Muscle of leg (tissue), 3 donors: ENCODE measurements at regions not wholly inside any gene's neighbourhood (a gene's known extent, or its start where the extent isn't known, plus 50 kb on each side); places are given as distances from the start of the nearest gene placed in this dataset.
A peak's percentile ranks its signal among the peaks of the same experiment; 100 is the strongest.

Experiments
- DNase-seq: peaks from one replicate; pipeline ENCODE4 v3.0.0; 2013
- H3K27ac ChIP-seq: one replicate; pipeline ENCODE4 v1.5.1; 2013; ENCODE audit warnings: mild to moderate bottlenecking, low read length, control low read depth
- H3K27me3 ChIP-seq: one replicate; pipeline ENCODE4 v1.6.1; 2013; ENCODE audit warnings: low read length; ENCODE audit not compliant: control insufficient read depth, insufficient read depth
- H3K36me3 ChIP-seq: one replicate; pipeline ENCODE4 v1.6.1; 2013; ENCODE audit warnings: low read length; ENCODE audit not compliant: control insufficient read depth, insufficient read depth
- H3K4me1 ChIP-seq: one replicate; pipeline ENCODE4 v1.6.1; 2013; ENCODE audit warnings: low read length; ENCODE audit not compliant: control insufficient read depth, insufficient read depth
- H3K4me3 ChIP-seq: one replicate; pipeline ENCODE4 v1.5.1; 2013; ENCODE audit warnings: low read length, control low read depth
- H3K9me3 ChIP-seq: replicated peaks from 2 replicates; pipeline ENCODE4 v1.6.1; 2013; ENCODE audit warnings: low read depth, low read length; ENCODE audit not compliant: control insufficient read depth
- WGBS: methylation state at CpG from one replicate; pipeline ENCODE4 v1.1.5; 2013; ENCODE audit warnings: missing lambda C conversion rate; ENCODE audit not compliant: insufficient coverage; 5-methylcytosine and 5-hydroxymethylcytosine counted together

GRCh38 chr1:199742547-199742946 lies 285.0 kb upstream of the NR5A2 start:
- no peak overlapping the region for H3K4me3 ChIP-seq
- H3K4me1 ChIP-seq: no peaks in the 10 kb centered on the region
- no peaks in the 10 kb centered on the region for H3K36me3 ChIP-seq
- WGBS: 60% methylated on average over 1 of the region's 2 CpGs
- no peaks in the 10 kb centered on the region for H3K9me3 ChIP-seq
- H3K27ac ChIP-seq: no peak overlapping the region
- DNase-seq: no peak
- peaks cover 6% of the 10 kb centered on the region for H3K27me3 ChIP-seq

GRCh38 chr1:199743227-199743626 lies 284.3 kb upstream of the NR5A2 start:
- H3K36me3 ChIP-seq: no peaks in the 10 kb centered on the region
- peaks cover 11% of the 10 kb centered on the region for H3K27me3 ChIP-seq
- H3K4me1 ChIP-seq: peaks cover 3% of the 10 kb centered on the region
- no peak overlapping the region for H3K4me3 ChIP-seq
- H3K9me3 ChIP-seq: no peaks in the 10 kb centered on the region
- no peak for DNase-seq
- H3K27ac ChIP-seq: no peak overlapping the region
- no CpG with 5 or more reads among the region's 5 CpGs for WGBS

GRCh38 chr1:199746666-199747384 lies 280.7 kb upstream of the NR5A2 start:
- H3K4me3 ChIP-seq: no peak overlapping the region
- H3K4me1 ChIP-seq: peaks cover 4% of the 10 kb centered on the region
- WGBS: no CpG with 5 or more reads among the region's 2 CpGs
- H3K36me3 ChIP-seq: no peaks in the 10 kb centered on the region
- H3K27ac ChIP-seq: no peak overlapping the region
- DNase-seq: no peak
- peaks cover 8% of the 10 kb centered on the region for H3K27me3 ChIP-seq
- H3K9me3 ChIP-seq: no peaks in the 10 kb centered on the region

GRCh38 chr1:199747984-199748383 lies 279.5 kb upstream of the NR5A2 start:
- WGBS: 26% methylated on average over 17 of the region's 17 CpGs

GRCh38 chr1:199751506-199751905 lies 276.0 kb upstream of the NR5A2 start:
- H3K9me3 ChIP-seq: no peaks in the 10 kb centered on the region
- H3K27ac ChIP-seq: no peak overlapping the region
- no CpG with 5 or more reads among the region's 5 CpGs for WGBS
- peaks cover 6% of the 10 kb centered on the region for H3K27me3 ChIP-seq
- no peak overlapping the region for H3K4me3 ChIP-seq
- DNase-seq: no peak
- peaks cover 4% of the 10 kb centered on the region for H3K4me1 ChIP-seq
- no peaks in the 10 kb centered on the region for H3K36me3 ChIP-seq

More at GRCh38 chr1:199747984-199748383, 279.5 kb upstream of the NR5A2 start:
- Histone ChIP-seq H3K27ac (no peak overlapping the region), H3K27me3 (peaks cover 8% of the 10 kb centered on the region), H3K4me1 (peaks cover 4% of the 10 kb centered on the region), H3K9me3 (no peaks in the 10 kb centered on the region), H3K4me3 (no peak overlapping the region), H3K36me3 (no peaks in the 10 kb centered on the region)
- DNase-seq: peak; percentile 47

GRCh38 chr1:199751962-199752687 lies 275.4 kb upstream of the NR5A2 start:
- Histone ChIP-seq H3K36me3 (no peaks in the 10 kb centered on the region), H3K27me3 (peaks cover 6% of the 10 kb centered on the region), H3K4me1 (peaks cover 4% of the 10 kb centered on the region), H3K27ac (no peak overlapping the region), H3K9me3 (no peaks in the 10 kb centered on the region), H3K4me3 (no peak overlapping the region)
- DNase-seq: no peak
- 76% methylated on average over 4 of the region's 4 CpGs for WGBS

- peaks cover 4% of the 10 kb centered on the region for H3K27me3 ChIP-seq
- H3K4me1 ChIP-seq: peaks cover 4% of the 10 kb centered on the region
- no peak overlapping the region for H3K4me3 ChIP-seq
- no peaks in the 10 kb centered on the region for H3K36me3 ChIP-seq
- H3K9me3 ChIP-seq: no peaks in the 10 kb centered on the region
- H3K27ac ChIP-seq: no peak overlapping the region
- no peak for DNase-seq
- WGBS: no CpG with 5 or more reads among the region's 2 CpGs
Observed at GRCh38 chr1:199752688-199753027, 274.9 kb upstream of the NR5A2 start.

GRCh38 chr1:199753513-199753912 lies 274.0 kb upstream of the NR5A2 start:
- no peak overlapping the region for H3K27ac ChIP-seq
- no peak overlapping the region for H3K4me3 ChIP-seq
- WGBS: no CpG with 5 or more reads among the region's 2 CpGs
- H3K4me1 ChIP-seq: no peaks in the 10 kb centered on the region
- H3K27me3 ChIP-seq: no peaks in the 10 kb centered on the region
- no peaks in the 10 kb centered on the region for H3K36me3 ChIP-seq
- no peaks in the 10 kb centered on the region for H3K9me3 ChIP-seq
- DNase-seq: no peak

GRCh38 chr1:199756066-199756465 lies 271.4 kb upstream of the NR5A2 start:
- no CpG with 5 or more reads among the region's 2 CpGs for WGBS
- Histone ChIP-seq H3K27ac (no peak overlapping the region), H3K36me3 (no peaks in the 10 kb centered on the region), H3K4me1 (no peaks in the 10 kb centered on the region), H3K27me3 (no peaks in the 10 kb centered on the region), H3K4me3 (no peak overlapping the region), H3K9me3 (no peaks in the 10 kb centered on the region)
- DNase-seq: peak; percentile 3

- Histone ChIP-seq H3K4me3 (no peak overlapping the region), H3K36me3 (no peaks in the 10 kb centered on the region), H3K9me3 (no peaks in the 10 kb centered on the region), H3K4me1 (no peaks in the 10 kb centered on the region), H3K27ac (no peak overlapping the region), H3K27me3 (no peaks in the 10 kb centered on the region)
- WGBS: 70% methylated on average over 2 of the region's 3 CpGs
- DNase-seq: no peak
Observed at GRCh38 chr1:199758626-199759255, 268.8 kb upstream of the NR5A2 start.
